H1 (cell line): ENCODE measurements at regions not wholly inside any gene's neighbourhood (a gene's known extent, or its start where the extent isn't known, plus 50 kb on each side); places are given as distances from the start of the nearest gene placed in this dataset.

Experiments used
- CTCF ChIA-PET: fragments of 300-600 bp; sonication (Branson Sonifier 250); formaldehyde crosslinking; loops from one replicate; lab custom pipeline; 2021; ENCODE audit not compliant: partially characterized antibody; lab: Charles Lee
- POLR2A ChIA-PET: fragments of 300-600 bp; sonication (Branson Sonifier 250); formaldehyde crosslinking; loops from one replicate; lab custom pipeline; 2021; ENCODE audit warnings: inconsistent platforms; ENCODE audit not compliant: partially characterized antibody; lab: Charles Lee
- DNase-seq, 2 experiments: peaks; one replicate each; pipeline versions ENCODE4 v3.0.0 to v3.0.0-alpha.2; 2010 to 2022; ENCODE audit warnings: low spot score in 2 of 2, low read depth in 1 of 2, mixed read lengths in 1 of 2
- FAIRE-seq: peaks from 2 replicates; lab custom pipeline; 2011; peaks lifted over from hg19 to GRCh38; lab: Jason Lieb, UNC
- H2AFZ ChIP-seq: 2 replicates; pipeline ENCODE4 v1.8.1; 2012; ENCODE audit warnings: low read length, inconsistent platforms
- H2AK5ac ChIP-seq: 2 replicates; pipeline ENCODE4 v1.6.1; 2013; ENCODE audit warnings: low read depth, low read length
- H2BK120ac ChIP-seq: replicated peaks from 2 replicates; pipeline ENCODE3; 2013; ENCODE audit warnings: low read depth, low read length, inconsistent platforms
- H2BK12ac ChIP-seq: 2 replicates; pipeline ENCODE4 v1.6.1; 2013; ENCODE audit warnings: low read depth, low read length
- H2BK15ac ChIP-seq: 2 replicates; pipeline ENCODE4 v1.6.1; 2013; ENCODE audit warnings: low read length
- H2BK20ac ChIP-seq: 2 replicates; pipeline ENCODE4 v1.6.1; 2013; ENCODE audit warnings: low read length
- H2BK5ac ChIP-seq: 2 replicates; pipeline ENCODE4 v1.6.1; 2013; ENCODE audit warnings: low read depth, low read length
- H3K14ac ChIP-seq: 2 replicates; pipeline ENCODE4 v1.6.1; 2013; ENCODE audit warnings: inconsistent platforms; ENCODE audit not compliant: insufficient read length
- H3K18ac ChIP-seq: 2 replicates; pipeline ENCODE4 v1.6.1; 2013; ENCODE audit warnings: low read length; ENCODE audit errors: extremely low read depth
- H3K23ac ChIP-seq: 2 replicates; pipeline ENCODE4 v1.6.1; 2013; ENCODE audit warnings: inconsistent platforms; ENCODE audit not compliant: insufficient read length
- H3K23me2 ChIP-seq: 2 replicates; pipeline ENCODE4 v1.6.1; 2013; ENCODE audit warnings: low read depth, low read length
- H3K27ac ChIP-seq: 2 replicates; pipeline ENCODE4 v1.6.1; 2011; ENCODE audit warnings: low read depth, low read length, inconsistent platforms
- H3K27me3 ChIP-seq, 4 experiments: replicated peaks in 1 of 4; 1 replicate in 1 of 4; 2 replicates in 3 of 4; pipeline versions ENCODE4 v1.6.1 to v1.8.1; 2011 to 2013; ENCODE audit warnings: low read length in 3 of 4, mild to moderate bottlenecking in 3 of 4, inconsistent platforms in 2 of 4, mixed read lengths in 2 of 4, moderate library complexity in 1 of 4; ENCODE audit not compliant: control insufficient read depth in 3 of 4, insufficient read depth in 3 of 4; ENCODE audit errors: extremely low read depth in 1 of 4
- H3K36me3 ChIP-seq, 4 experiments: 2 replicates each; pipeline versions ENCODE4 v1.6.1 to v1.8.1; 2011 to 2013; ENCODE audit warnings: mild to moderate bottlenecking in 4 of 4, low read length in 3 of 4, moderate library complexity in 2 of 4, control low read depth in 1 of 4, inconsistent platforms in 1 of 4; ENCODE audit not compliant: insufficient read depth in 4 of 4, control insufficient read depth in 2 of 4
- H3K4ac ChIP-seq: replicated peaks from 2 replicates; pipeline ENCODE3; 2013; ENCODE audit warnings: low read length, low read depth, mixed read lengths, inconsistent platforms; ENCODE audit not compliant: insufficient read length
- H3K4me1 ChIP-seq, 4 experiments: replicated peaks in 1 of 4; 1 replicate in 1 of 4; 2 replicates in 3 of 4; pipeline versions ENCODE4 v1.6.1 to v1.8.1; 2011 to 2013; ENCODE audit warnings: low read length in 3 of 4, inconsistent platforms in 2 of 4, mixed read lengths in 1 of 4; ENCODE audit not compliant: insufficient read depth in 4 of 4, control insufficient read depth in 3 of 4
- H3K4me2 ChIP-seq, 2 experiments: 2 replicates each; pipeline versions ENCODE4 v1.6.1 to v1.8.1; 2011 to 2013; ENCODE audit warnings: low read depth in 2 of 2, low read length in 2 of 2, control low read depth in 1 of 2, inconsistent platforms in 1 of 2, mild to moderate bottlenecking in 1 of 2; ENCODE audit not compliant: insufficient read depth in 1 of 2
- H3K4me3 ChIP-seq, 4 experiments: fragments of 200-600, 300-600 bp in 1 of 4; sonication (generic), shearing (Covaris generic), sonication (Bioruptor Twin) in 1 of 4; 2 replicates each; pipeline versions ENCODE4 v1.5.1 to v1.8.1; 2011 to 2016; ENCODE audit warnings: low read length in 4 of 4, low read depth in 3 of 4, control low read depth in 2 of 4, inconsistent platforms in 2 of 4, mild to moderate bottlenecking in 2 of 4, mixed read lengths in 1 of 4, moderate library complexity in 1 of 4; ENCODE audit not compliant: insufficient read depth in 2 of 4; ENCODE audit errors: extremely low read depth in 1 of 4
- H3K56ac ChIP-seq: replicated peaks from 2 replicates; pipeline ENCODE3; 2013; ENCODE audit warnings: low read depth, mild to moderate bottlenecking, mixed read lengths, low read length, inconsistent platforms; ENCODE audit not compliant: insufficient read length
- H3K79me1 ChIP-seq: 2 replicates; pipeline ENCODE4 v1.6.1; 2013; ENCODE audit warnings: low read depth, low read length, control low read depth
- H3K79me2 ChIP-seq, 2 experiments: 2 replicates each; pipeline versions ENCODE4 v1.6.1 to v1.8.1; 2012 to 2013; ENCODE audit warnings: low read length in 2 of 2, mild to moderate bottlenecking in 2 of 2, inconsistent platforms in 1 of 2; ENCODE audit not compliant: insufficient read depth in 2 of 2, control insufficient read depth in 1 of 2
- H3K9ac ChIP-seq, 4 experiments: replicated peaks in 1 of 4; 1 replicate in 1 of 4; 2 replicates in 3 of 4; pipeline versions ENCODE4 v1.6.1 to v1.8.1; 2011 to 2013; ENCODE audit warnings: low read depth in 3 of 4, low read length in 3 of 4, control low read depth in 2 of 4, mild to moderate bottlenecking in 2 of 4, moderate library complexity in 2 of 4, inconsistent platforms in 1 of 4; ENCODE audit errors: extremely low read depth in 1 of 4
- H3K9me3 ChIP-seq, 2 experiments: 2 replicates each; pipeline versions ENCODE4 v1.6.1 to v1.8.1; 2012 to 2013; ENCODE audit warnings: mild to moderate bottlenecking in 2 of 2, moderate library complexity in 2 of 2, control low read depth in 1 of 2, inconsistent platforms in 1 of 2, low read depth in 1 of 2, low read length in 1 of 2, mixed read lengths in 1 of 2; ENCODE audit not compliant: insufficient read depth in 2 of 2
- H4K20me1 ChIP-seq, 2 experiments: replicated peaks in 1 of 2; 2 replicates each; pipeline versions ENCODE3 to v1.8.1; 2011 to 2013; ENCODE audit warnings: inconsistent platforms in 2 of 2, low read length in 2 of 2, mild to moderate bottlenecking in 1 of 2; ENCODE audit not compliant: insufficient read depth in 2 of 2, control insufficient read depth in 1 of 2
- H4K5ac ChIP-seq: 2 replicates; pipeline ENCODE4 v1.6.1; 2013; ENCODE audit warnings: low read length, low read depth, mixed read lengths, inconsistent platforms; ENCODE audit not compliant: insufficient read length
- H4K8ac ChIP-seq: 2 replicates; pipeline ENCODE4 v1.8.0; 2013; ENCODE audit warnings: mild to moderate bottlenecking, moderate library complexity, low read length, inconsistent platforms; ENCODE audit not compliant: insufficient read depth; ENCODE audit errors: extremely low read depth
- H4K91ac ChIP-seq: replicated peaks from 2 replicates; pipeline ENCODE3; 2013; ENCODE audit warnings: low read length, mixed read lengths, inconsistent platforms; ENCODE audit not compliant: insufficient read length
- BCL11A ChIP-seq, 2 experiments: IDR thresholded peaks; one replicate each; pipeline ENCODE4 v1.6.1; 2011; ENCODE audit warnings: low read depth in 2 of 2, low read length in 2 of 2, mild to moderate bottlenecking in 2 of 2
- BRCA1 ChIP-seq: IDR thresholded peaks from 2 replicates; pipeline ENCODE4 v1.6.1; 2012; ENCODE audit warnings: low read depth, low read length, improper control_type of control experiment
- FOSL1 ChIP-seq: IDR thresholded peaks from 2 replicates; pipeline ENCODE4 v1.6.1; 2011; ENCODE audit warnings: mild to moderate bottlenecking, low read depth, low read length, moderate library complexity; ENCODE audit not compliant: insufficient read depth
- RNF2 ChIP-seq: fragments of 200-900, 300-1000 bp; sonication (generic); IDR thresholded peaks from 2 replicates; pipeline ENCODE4 v1.7.1; 2016; ENCODE audit warnings: borderline replicate concordance, low read depth, mild to moderate bottlenecking, antibody characterized with exemption, low read length; ENCODE audit not compliant: poor library complexity, severe bottlenecking; ENCODE audit errors: missing control alignments
- SP4 ChIP-seq: IDR thresholded peaks from 2 replicates; pipeline ENCODE4 v1.6.1; 2012; ENCODE audit warnings: low read length, inconsistent platforms
- WGBS, 2 experiments: shearing (Covaris generic) in 1 of 2; methylation state at CpG; one replicate each; pipeline versions ENCODE4 v1.1.6 to v1.1.7; 2013 to 2015; ENCODE audit warnings: low lambda C conversion rate in 2 of 2, mixed read lengths in 2 of 2, inconsistent platforms in 1 of 2, low coverage in 1 of 2, missing lambda C conversion rate in 1 of 2; ENCODE audit not compliant: insufficient replicate concordance in 2 of 2, insufficient coverage in 1 of 2, insufficient read length in 1 of 2; ENCODE audit errors: extremely low coverage in 1 of 2, missing lambda C conversion rate in 1 of 2; 5-methylcytosine and 5-hydroxymethylcytosine counted together

DNA sequence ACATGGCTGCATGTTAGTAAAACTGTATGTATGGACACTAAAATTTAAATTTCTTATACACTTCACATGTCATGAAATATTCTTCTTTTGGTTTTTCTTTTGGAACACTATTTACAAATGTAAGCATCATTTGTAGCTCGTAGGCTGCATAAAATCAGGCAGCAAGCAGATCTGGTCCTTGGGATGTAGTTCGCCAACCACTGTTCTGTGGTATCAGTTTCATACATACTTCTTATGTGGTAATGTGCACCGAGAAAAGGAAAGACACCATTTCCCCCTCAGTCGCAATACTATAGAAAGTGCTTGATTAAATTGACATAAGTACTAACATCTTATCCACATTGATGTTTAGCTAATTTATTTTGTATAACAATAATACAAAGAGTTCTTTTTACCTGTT lies 274.4 kb upstream of the VCX start:
- H3K4me3 ChIP-seq, result no peak overlapping the region
- no peak overlapping the region for H2AFZ ChIP-seq
- no peak for TF ChIP-seq FOSL1
- TF ChIP-seq SP4, result no peak
- no peak for TF ChIP-seq RNF2
- no peak for TF ChIP-seq BRCA1
- no peak for TF ChIP-seq BCL11A (IDR thresholded peaks at IDR 0.05; ENCODE audit: low read depth in 2 of 2, low read length in 2 of 2)

More for the DNA sequence above, 274.4 kb upstream of the VCX start:
- POLR2A ChIA-PET, result no interaction called here
- Histone ChIP-seq H3K23ac (no peak overlapping the region), H3K79me1 (no peaks in the 10 kb centered on the region), H3K79me2 (no peaks in the 10 kb centered on the region), H2BK120ac (no peak overlapping the region), H4K91ac (no peak overlapping the region), H3K14ac (no peak overlapping the region), H3K27ac (no peak overlapping the region), H3K4me1 (no peaks in the 10 kb centered on the region), H2BK5ac (no peak overlapping the region), H3K9ac (no peak overlapping the region), H4K20me1 (no peaks in the 10 kb centered on the region), H2BK15ac (no peak overlapping the region), H4K8ac (no peak overlapping the region), H3K4me2 (no peak overlapping the region), H2AK5ac (no peak overlapping the region), H3K23me2 (no peaks in the 10 kb centered on the region), H4K5ac (no peak overlapping the region), H3K56ac (no peak overlapping the region), H3K27me3 (no peaks in the 10 kb centered on the region), H2BK20ac (no peak overlapping the region), H3K36me3 (no peaks in the 10 kb centered on the region), H2BK12ac (no peak overlapping the region), H3K9me3 (no peaks in the 10 kb centered on the region), H3K18ac (no peak overlapping the region), H3K4ac (no peak overlapping the region)
- 81% methylated on average over 4 of the region's 4 CpGs; no CpG with 5 or more reads in 1 of the 2 experiments for WGBS, 2 experiments
- DNase-seq (no peak), FAIRE-seq (no peak)
- CTCF ChIA-PET, result no interaction called here
